ENCODE measurements at regions not wholly inside any gene's neighbourhood (a gene's known extent, or its start where the extent isn't known, plus 50 kb on each side); places are given as distances from the start of the nearest gene placed in this dataset.
A peak's percentile ranks its signal among the peaks of the same experiment; 100 is the strongest.
"Not testable (repeated sequence)": the region's sequence is repeated elsewhere in the genome, so short reads cannot be mapped to it uniquely, and the experiment has no call there.

GRCh38 chr1:228796945-228797344, 61.7 kb downstream of the RHOU start:
- H3K27ac ChIP-seq; H3K4me3 ChIP-seq; H3K4me1 ChIP-seq (ENCODE audit: insufficient read depth); H3K36me3 ChIP-seq; H3K9me3 ChIP-seq; H3K27me3 ChIP-seq; intact Hi-C loops (cut with DNase I); DNase-seq: not testable (repeated sequence)
- 86 to 91% (median 86%) methylated on average over 7 of the region's 7 CpGs for WGBS, 3 donors

- intact Hi-C loops (cut with DNase I) = no loop called here
- DNase-seq = peak in 3 of 5 donors; percentile 28 to 42 (median 40)
- Histone ChIP-seq H3K9me3 (no peaks in the 10 kb centered on the region), H3K4me1 (ENCODE audit: insufficient read depth) (peaks cover 7% of the 10 kb centered on the region), H3K4me3 (no peak overlapping the region), H3K27ac (no peak overlapping the region), H3K36me3 (no peaks in the 10 kb centered on the region), H3K27me3 (no peaks in the 10 kb centered on the region)
- no peak for TF ChIP-seq POLR2A (IDR thresholded peaks at IDR 0.05)
- TF ChIP-seq CTCF (IDR thresholded peaks at IDR 0.05) = no peak
- TF ChIP-seq EP300 (IDR thresholded peaks at IDR 0.05) = no peak
- WGBS, 3 donors = 50 to 73% (median 63%) methylated on average over 2 of the region's 2 CpGs
Measured at GRCh38 chr1:228798035-228798434, 62.8 kb downstream of the RHOU start.

GRCh38 chr1:228798548-228798947, 63.3 kb downstream of the RHOU start:
- H3K27ac ChIP-seq = no peak overlapping the region
- no peaks in the 10 kb centered on the region for H3K27me3 ChIP-seq
- no peak for TF ChIP-seq POLR2A (IDR thresholded peaks at IDR 0.05)
- TF ChIP-seq EP300 (IDR thresholded peaks at IDR 0.05) = no peak
- no peak for TF ChIP-seq CTCF (IDR thresholded peaks at IDR 0.05)
- no peak overlapping the region for H3K4me3 ChIP-seq
- no peak for DNase-seq
- no peaks in the 10 kb centered on the region for H3K9me3 ChIP-seq
- intact Hi-C loops (cut with DNase I) = no loop called here
- H3K4me1 ChIP-seq (ENCODE audit: insufficient read depth) = peaks cover 10% of the 10 kb centered on the region
- WGBS, 3 donors = 20 to 33% (median 23%) methylated on average over 5 of the region's 5 CpGs
- no peaks in the 10 kb centered on the region for H3K36me3 ChIP-seq

GRCh38 chr1:228799924-228800323, 64.6 kb downstream of the RHOU start:
- Histone ChIP-seq H3K27me3 (no peaks in the 10 kb centered on the region), H3K9me3 (no peaks in the 10 kb centered on the region), H3K27ac (no peak overlapping the region), H3K36me3 (no peaks in the 10 kb centered on the region), H3K4me3 (no peak overlapping the region), H3K4me1 (ENCODE audit: insufficient read depth) (peaks cover 11% of the 10 kb centered on the region)
- intact Hi-C loops (cut with DNase I) = loop anchor here in 3 of 4 donors (5.0 to 10.0 kb wide), 5 partner anchors 63 to 425 kb away; partner anchors contain the start of gene RHOU (in 2 of the 3)
- 51 to 66% (median 55%) methylated on average over 3 of the region's 3 CpGs for WGBS, 3 donors
- DNase-seq = no peak
- TF ChIP-seq CTCF (IDR thresholded peaks at IDR 0.05) (no peak), EP300 (IDR thresholded peaks at IDR 0.05) (no peak), POLR2A (IDR thresholded peaks at IDR 0.05) (no peak)

- DNase-seq = no peak
- intact Hi-C loops (cut with DNase I) = loop anchor here in 3 of 4 donors (5.0 to 10.0 kb wide), 5 partner anchors 64 to 424 kb away; partner anchors contain the start of gene RHOU (in 2 of the 3)
- Histone ChIP-seq H3K4me3 (no peak overlapping the region), H3K4me1 (ENCODE audit: insufficient read depth) (peaks cover 11% of the 10 kb centered on the region), H3K36me3 (no peaks in the 10 kb centered on the region), H3K27ac (no peak overlapping the region), H3K27me3 (no peaks in the 10 kb centered on the region), H3K9me3 (no peaks in the 10 kb centered on the region)
- TF ChIP-seq EP300 (IDR thresholded peaks at IDR 0.05) = no peak
- TF ChIP-seq POLR2A (IDR thresholded peaks at IDR 0.05) = no peak
- no peak for TF ChIP-seq CTCF (IDR thresholded peaks at IDR 0.05)
Measured at GRCh38 chr1:228801068-228801467, 65.8 kb downstream of the RHOU start.

All from ovary (tissue), 7 donors.